Neuronal stem cell (in vitro differentiated cells): ENCODE measurements at regions not wholly inside any gene's neighbourhood (a gene's known extent, or its start where the extent isn't known, plus 50 kb on each side); places are given as distances from the start of the nearest gene placed in this dataset.

Experiments
- DNase-seq: peaks from one replicate; pipeline ENCODE4 v3.0.0-alpha.2; 2013; ENCODE audit warnings: low spot score
- H2AFZ ChIP-seq: one replicate; pipeline ENCODE4 v1.6.1; 2013; ENCODE audit warnings: mild to moderate bottlenecking, low read length, inconsistent platforms
- H2AK5ac ChIP-seq: 2 replicates; pipeline ENCODE4 v1.6.1; 2013; ENCODE audit warnings: low read depth, mild to moderate bottlenecking, inconsistent platforms, low read length, moderate library complexity, mixed read lengths
- H2BK120ac ChIP-seq: 2 replicates; pipeline ENCODE4 v1.6.1; 2013; ENCODE audit warnings: low read depth, mild to moderate bottlenecking, inconsistent platforms, low read length, moderate library complexity, mixed read lengths
- H2BK12ac ChIP-seq: one replicate; pipeline ENCODE4 v1.6.1; 2013; ENCODE audit warnings: low read length, inconsistent platforms
- H2BK15ac ChIP-seq: 2 replicates; pipeline ENCODE4 v1.6.1; 2013; ENCODE audit warnings: mild to moderate bottlenecking, low read length, inconsistent platforms, mixed read lengths
- H2BK5ac ChIP-seq: one replicate; pipeline ENCODE4 v1.6.1; 2013; ENCODE audit warnings: inconsistent platforms, mild to moderate bottlenecking, low read length, moderate library complexity
- H3K14ac ChIP-seq: one replicate; pipeline ENCODE4 v1.6.1; 2013; ENCODE audit warnings: low read length, inconsistent platforms
- H3K18ac ChIP-seq: 2 replicates; pipeline ENCODE4 v1.6.1; 2013; ENCODE audit warnings: low read length, inconsistent platforms
- H3K23ac ChIP-seq: 2 replicates; pipeline ENCODE4 v1.6.1; 2013; ENCODE audit warnings: low read depth, mild to moderate bottlenecking, mixed read lengths, low read length, inconsistent platforms; ENCODE audit not compliant: poor library complexity
- H3K27ac ChIP-seq: replicated peaks from 3 replicates; pipeline ENCODE4 v1.5.1; 2013; ENCODE audit warnings: low read length, inconsistent platforms
- H3K27me3 ChIP-seq, 3 experiments: 2 replicates each; pipeline ENCODE4 v1.6.1; 2013; ENCODE audit warnings: low read length in 3 of 3, mild to moderate bottlenecking in 2 of 3, inconsistent platforms in 1 of 3, low read depth in 1 of 3, mixed read lengths in 1 of 3, moderate library complexity in 1 of 3; ENCODE audit not compliant: control insufficient read depth in 3 of 3, insufficient read depth in 3 of 3
- H3K36me3 ChIP-seq, 2 donors: replicated peaks in 1 of 2; 2 replicates each; pipeline ENCODE4 v1.6.1; 2013; ENCODE audit warnings: low read length in 2 of 2; ENCODE audit not compliant: control insufficient read depth in 2 of 2, insufficient read depth in 2 of 2
- H3K4ac ChIP-seq: 2 replicates; pipeline ENCODE4 v1.6.1; 2013; ENCODE audit warnings: inconsistent platforms, mild to moderate bottlenecking, low read length, moderate library complexity
- H3K4me1 ChIP-seq, 2 donors: 1 replicate in 1 of 2; 2 replicates in 1 of 2; pipeline ENCODE4 v1.6.1; 2013; ENCODE audit warnings: low read length in 2 of 2, low read depth in 1 of 2; ENCODE audit not compliant: control insufficient read depth in 2 of 2, insufficient read depth in 1 of 2
- H3K4me2 ChIP-seq: one replicate; pipeline ENCODE4 v1.6.1; 2013; ENCODE audit warnings: mild to moderate bottlenecking, low read length, inconsistent platforms; ENCODE audit not compliant: insufficient read depth, poor library complexity, severe bottlenecking
- H3K4me3 ChIP-seq, 2 donors: 2 replicates each; pipeline ENCODE4 v1.5.1; 2013; ENCODE audit warnings: low read length in 2 of 2, mild to moderate bottlenecking in 2 of 2, inconsistent platforms in 1 of 2, moderate library complexity in 1 of 2
- H3K79me1 ChIP-seq: one replicate; pipeline ENCODE4 v1.6.1; 2013; ENCODE audit warnings: low read depth, mild to moderate bottlenecking, inconsistent platforms, low read length, moderate library complexity
- H3K9ac ChIP-seq: one replicate; pipeline ENCODE4 v1.6.1; 2013; ENCODE audit warnings: mild to moderate bottlenecking, low read depth, low read length, inconsistent platforms; ENCODE audit not compliant: poor library complexity
- H3K9me3 ChIP-seq, 2 donors: replicated peaks in 1 of 2; 2 replicates each; pipeline versions ENCODE3 to v1.6.1; 2013; ENCODE audit warnings: low read length in 2 of 2, mild to moderate bottlenecking in 2 of 2, inconsistent platforms in 1 of 2, low read depth in 1 of 2, mixed read lengths in 1 of 2, moderate library complexity in 1 of 2; ENCODE audit not compliant: control insufficient read depth in 2 of 2, insufficient read depth in 1 of 2
- H4K8ac ChIP-seq: one replicate; pipeline ENCODE4 v1.6.1; 2013; ENCODE audit warnings: low read depth, mild to moderate bottlenecking, inconsistent platforms, low read length, moderate library complexity
- H4K91ac ChIP-seq: one replicate; pipeline ENCODE4 v1.6.1; 2013; ENCODE audit warnings: low read length, low read depth, mild to moderate bottlenecking, inconsistent platforms; ENCODE audit not compliant: poor library complexity
- WGBS, 2 donors: extraction: QIAGEN DNeasy Blood & Tissue Kit; methylation state at CpG; one replicate each; pipeline ENCODE4 v1.1.7; 2013; ENCODE audit warnings: missing lambda C conversion rate in 2 of 2, mixed read lengths in 1 of 2; ENCODE audit not compliant: insufficient read length in 2 of 2, insufficient replicate concordance in 1 of 2; ENCODE audit errors: extremely low coverage in 2 of 2; 5-methylcytosine and 5-hydroxymethylcytosine counted together

DNA sequence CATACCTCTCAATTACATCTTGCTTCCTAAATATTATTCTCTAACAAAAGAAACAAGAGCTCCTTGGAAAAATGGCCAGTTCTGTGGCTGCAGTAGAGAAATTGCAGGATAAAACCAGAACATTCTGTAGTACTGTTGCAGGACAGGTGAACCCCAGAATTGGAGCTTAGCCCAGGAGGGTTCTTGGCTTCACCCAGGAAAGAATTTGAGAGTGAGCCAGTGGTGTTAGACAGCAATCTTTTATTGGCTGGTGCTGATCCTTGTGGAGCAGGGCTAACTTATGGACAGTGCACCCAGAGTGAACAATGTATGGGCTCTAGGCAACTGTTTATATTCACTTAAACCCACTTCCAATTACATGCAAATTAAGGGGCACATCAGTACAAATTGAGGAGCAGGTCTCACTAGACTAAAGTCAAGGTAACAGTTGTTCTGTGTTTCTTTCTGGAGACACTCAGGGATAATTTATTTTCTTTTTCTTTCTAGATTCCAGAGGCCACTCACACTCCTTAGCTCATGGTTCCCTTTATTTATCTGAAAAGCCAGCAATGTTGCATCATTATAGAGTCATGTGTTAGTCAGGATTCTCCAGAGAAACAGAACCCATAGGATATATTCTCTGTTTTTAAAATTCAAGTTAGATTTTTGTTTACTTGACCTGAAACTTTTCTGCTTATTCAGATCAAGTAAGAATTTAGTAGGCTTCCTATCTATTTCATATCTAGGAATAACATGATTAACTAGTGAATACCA lies 348.1 kb downstream of the CCDC85A start:
- H3K27me3 ChIP-seq: no peaks in the 10 kb centered on the region
- H3K4ac ChIP-seq: no peak overlapping the region
- no peak overlapping the region for H2BK15ac ChIP-seq
- no peaks in the 10 kb centered on the region for H3K9me3 ChIP-seq
- H3K27ac ChIP-seq: no peak overlapping the region
- no peak overlapping the region for H2AFZ ChIP-seq
- H2BK120ac ChIP-seq: no peak overlapping the region
- H3K36me3 ChIP-seq: no peaks in the 10 kb centered on the region
- no peak overlapping the region for H4K8ac ChIP-seq
- no peak overlapping the region for H2AK5ac ChIP-seq
- H3K4me2 ChIP-seq: no peak overlapping the region
- no peak overlapping the region for H3K14ac ChIP-seq
- H3K79me1 ChIP-seq: no peaks in the 10 kb centered on the region
- H3K4me1 ChIP-seq: no peaks in the 10 kb centered on the region
- no peak overlapping the region for H3K4me3 ChIP-seq
- H3K18ac ChIP-seq: no peak overlapping the region
- no peak overlapping the region for H2BK5ac ChIP-seq
- H2BK12ac ChIP-seq: no peak overlapping the region
- no peak overlapping the region for H4K91ac ChIP-seq
- no peak overlapping the region for H3K23ac ChIP-seq
- H3K9ac ChIP-seq: no peak overlapping the region
- no peak for DNase-seq

- no peak overlapping the region for H3K4ac ChIP-seq
- no peaks in the 10 kb centered on the region for H3K36me3 ChIP-seq
- no peak overlapping the region for H2BK5ac ChIP-seq
- no peak overlapping the region for H3K14ac ChIP-seq
- no peak overlapping the region for H4K91ac ChIP-seq
- no peaks in the 10 kb centered on the region for H3K9me3 ChIP-seq
- H3K27ac ChIP-seq: no peak overlapping the region
- no peaks in the 10 kb centered on the region for H3K79me1 ChIP-seq
- no peak overlapping the region for H3K4me3 ChIP-seq
- no peaks in the 10 kb centered on the region for H3K27me3 ChIP-seq
- no peak overlapping the region for H2AK5ac ChIP-seq
- WGBS, 2 donors: no CpG with 5 or more reads among the region's 2 CpGs
- H3K18ac ChIP-seq: no peak overlapping the region
- H2BK15ac ChIP-seq: no peak overlapping the region
- no peak overlapping the region for H2AFZ ChIP-seq
- DNase-seq: no peak
- H3K4me2 ChIP-seq: no peak overlapping the region
- no peak overlapping the region for H3K9ac ChIP-seq
- no peak overlapping the region for H3K23ac ChIP-seq
- no peak overlapping the region for H2BK120ac ChIP-seq
- H3K4me1 ChIP-seq: no peaks in the 10 kb centered on the region
- no peak overlapping the region for H2BK12ac ChIP-seq
- H4K8ac ChIP-seq: no peak overlapping the region
These were observed 350.5 kb downstream of the CCDC85A start for GRCh38 chr2:56534321-56534720.

DNA sequence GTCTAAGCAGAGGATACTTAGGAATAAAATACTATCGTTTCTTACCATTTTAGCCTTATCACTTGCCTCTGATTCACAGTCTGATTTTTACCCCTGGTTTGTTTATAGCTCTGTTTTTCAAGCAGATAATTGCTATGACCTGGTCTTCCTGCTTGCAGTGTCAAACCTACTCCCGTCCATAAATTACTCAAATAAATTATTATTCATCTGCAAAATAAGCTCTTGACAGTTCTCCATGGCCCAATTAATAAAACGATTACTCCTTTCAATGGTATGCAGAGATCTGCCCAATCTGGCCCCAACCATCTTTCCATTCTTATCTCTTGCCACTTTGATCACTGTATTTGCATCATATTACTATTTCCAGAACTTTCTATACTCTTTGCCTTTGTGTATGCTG lies 354.0 kb downstream of the CCDC85A start:
- Histone ChIP-seq H2AK5ac (no peak overlapping the region), H2BK5ac (no peak overlapping the region), H3K79me1 (no peaks in the 10 kb centered on the region), H3K14ac (no peak overlapping the region), H2BK12ac (no peak overlapping the region), H3K27me3 (no peaks in the 10 kb centered on the region), H3K4me3 (no peak overlapping the region), H3K4ac (no peak overlapping the region), H3K36me3 (no peaks in the 10 kb centered on the region), H3K4me1 (no peaks in the 10 kb centered on the region), H3K18ac (no peak overlapping the region), H4K8ac (no peak overlapping the region), H3K4me2 (no peak overlapping the region), H4K91ac (no peak overlapping the region), H3K27ac (no peak overlapping the region), H2BK120ac (no peak overlapping the region), H2BK15ac (no peak overlapping the region), H3K9me3 (no peaks in the 10 kb centered on the region), H3K9ac (no peak overlapping the region), H3K23ac (no peak overlapping the region), H2AFZ (no peak overlapping the region)
- no CpG with 5 or more reads among the region's 3 CpGs for WGBS, 2 donors
- no peak for DNase-seq

DNA sequence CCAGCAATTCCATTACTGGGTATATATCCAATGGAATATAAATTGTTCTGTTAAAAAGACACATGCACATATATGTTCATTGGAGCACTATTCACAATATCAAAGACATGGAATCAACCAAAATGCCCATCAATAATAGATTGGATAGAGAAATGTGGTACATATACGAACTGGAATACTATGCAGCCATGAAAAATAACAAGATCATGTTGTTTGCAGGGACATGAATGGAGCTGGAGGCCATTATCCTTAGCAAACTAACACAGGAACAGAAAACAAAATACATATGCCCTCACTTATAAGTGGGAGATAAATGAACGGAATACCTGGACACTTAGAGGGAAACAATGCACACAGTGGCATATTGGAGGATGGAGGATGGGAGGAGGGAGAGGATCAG lies 355.8 kb downstream of the CCDC85A start:
- Histone ChIP-seq H2BK12ac (no peak overlapping the region), H3K23ac (no peak overlapping the region), H2AFZ (no peak overlapping the region), H4K91ac (no peak overlapping the region), H3K14ac (no peak overlapping the region), H3K4me3 (no peak overlapping the region), H3K18ac (no peak overlapping the region), H3K4me2 (no peak overlapping the region), H3K9me3 (no peaks in the 10 kb centered on the region), H3K36me3 (no peaks in the 10 kb centered on the region), H2BK15ac (no peak overlapping the region), H2BK5ac (no peak overlapping the region), H3K4me1 (no peaks in the 10 kb centered on the region), H3K9ac (no peak overlapping the region), H3K79me1 (no peaks in the 10 kb centered on the region), H4K8ac (no peak overlapping the region), H3K27me3 (no peaks in the 10 kb centered on the region), H3K27ac (no peak overlapping the region), H2AK5ac (no peak overlapping the region), H3K4ac (no peak overlapping the region), H2BK120ac (no peak overlapping the region)
- no peak for DNase-seq
- WGBS, 2 donors: no CpG with 5 or more reads among the region's 2 CpGs
